Keratinocyte (primary cell): ENCODE measurements at regions not wholly inside any gene's neighbourhood (a gene's known extent, or its start where the extent isn't known, plus 50 kb on each side); places are given as distances from the start of the nearest gene placed in this dataset.

Source experiments
- EZH2 ChIP-seq: IDR thresholded peaks from one replicate; pipeline ENCODE4 v1.6.1; 2012; ENCODE audit warnings: inconsistent platforms, mild to moderate bottlenecking, low read length, moderate library complexity
- TF ChIP-seq, protein P1 (sequence below), 3 experiments: IDR thresholded peaks in 1 of 3; conservative IDR thresholded peaks in 1 of 3; optimal IDR thresholded peaks in 1 of 3; 2 replicates in 2 of 3; 3 replicates in 1 of 3; pipeline versions ENCODE3 to v1.5.1; 2011; ENCODE audit warnings: low read length in 3 of 3, mild to moderate bottlenecking in 3 of 3, moderate library complexity in 2 of 3, control low read depth in 1 of 3, inconsistent platforms in 1 of 3; ENCODE audit not compliant: insufficient read depth in 2 of 3; ENCODE audit errors: extremely low read depth in 1 of 3

DNA sequence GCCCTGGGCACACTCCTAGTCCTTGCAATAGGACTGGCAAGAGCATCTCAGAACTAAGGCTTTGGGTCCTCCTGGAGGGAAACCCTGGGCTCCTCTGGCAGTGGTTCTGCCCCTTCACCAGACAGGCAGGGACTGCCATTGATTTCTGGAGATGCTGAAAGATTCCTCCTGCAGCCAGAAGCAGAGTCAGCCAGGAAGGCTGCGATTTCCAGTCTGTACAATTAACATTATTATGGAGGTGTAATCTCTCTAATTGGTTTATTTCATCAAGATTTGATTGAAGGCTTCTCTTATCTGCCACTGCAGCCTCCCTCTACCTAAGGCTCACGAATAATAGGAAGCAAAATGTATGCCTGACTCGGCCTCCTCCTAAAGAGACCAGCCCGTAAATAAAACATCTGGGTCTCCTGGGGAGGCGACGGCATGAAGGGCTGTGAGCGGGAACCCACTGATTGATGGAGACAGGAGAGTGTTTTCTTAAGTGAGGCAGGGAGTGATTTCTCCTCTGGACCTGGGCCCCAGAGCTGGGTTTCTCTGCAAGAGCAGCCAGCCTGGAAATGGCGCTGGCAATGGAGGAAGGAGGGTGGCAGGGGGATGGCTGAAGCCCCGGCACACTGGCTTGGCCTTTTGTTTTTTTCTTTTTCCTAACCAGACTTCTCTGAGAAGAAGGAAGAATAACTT is 689.6 kb downstream of the DHX35 start:
- TF ChIP-seq, protein P1, sequence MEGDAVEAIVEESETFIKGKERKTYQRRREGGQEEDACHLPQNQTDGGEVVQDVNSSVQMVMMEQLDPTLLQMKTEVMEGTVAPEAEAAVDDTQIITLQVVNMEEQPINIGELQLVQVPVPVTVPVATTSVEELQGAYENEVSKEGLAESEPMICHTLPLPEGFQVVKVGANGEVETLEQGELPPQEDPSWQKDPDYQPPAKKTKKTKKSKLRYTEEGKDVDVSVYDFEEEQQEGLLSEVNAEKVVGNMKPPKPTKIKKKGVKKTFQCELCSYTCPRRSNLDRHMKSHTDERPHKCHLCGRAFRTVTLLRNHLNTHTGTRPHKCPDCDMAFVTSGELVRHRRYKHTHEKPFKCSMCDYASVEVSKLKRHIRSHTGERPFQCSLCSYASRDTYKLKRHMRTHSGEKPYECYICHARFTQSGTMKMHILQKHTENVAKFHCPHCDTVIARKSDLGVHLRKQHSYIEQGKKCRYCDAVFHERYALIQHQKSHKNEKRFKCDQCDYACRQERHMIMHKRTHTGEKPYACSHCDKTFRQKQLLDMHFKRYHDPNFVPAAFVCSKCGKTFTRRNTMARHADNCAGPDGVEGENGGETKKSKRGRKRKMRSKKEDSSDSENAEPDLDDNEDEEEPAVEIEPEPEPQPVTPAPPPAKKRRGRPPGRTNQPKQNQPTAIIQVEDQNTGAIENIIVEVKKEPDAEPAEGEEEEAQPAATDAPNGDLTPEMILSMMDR (optimal IDR thresholded peaks at IDR 0.05 in 1 of 3, IDR thresholded peaks at IDR 0.05 in 1 of 3, conservative IDR thresholded peaks at IDR 0.05 in 1 of 3; ENCODE audit: extremely low read depth in 1 of 3, insufficient read depth in 2 of 3, low read length in 3 of 3) = no peak
- TF ChIP-seq EZH2 = no peak
